ENCODE measurements at regions not wholly inside any gene's neighbourhood (a gene's known extent, or its start where the extent isn't known, plus 50 kb on each side); places are given as distances from the start of the nearest gene placed in this dataset.

- no peak for TF ChIP-seq CTCF (IDR thresholded peaks at IDR 0.05; ENCODE audit: insufficient read depth, low read depth, low read length)
- no peak for TF ChIP-seq EZH2 (IDR thresholded peaks at IDR 0.05; ENCODE audit: insufficient read depth, low read length)
Observed at GRCh38 chr13:107608736-107609135, 606.6 kb downstream of the LIG4 start.

All from astrocyte (in vitro differentiated cells and primary cell).